IPS DF 6.9 (cell line): ENCODE measurements at regions not wholly inside any gene's neighbourhood (a gene's known extent, or its start where the extent isn't known, plus 50 kb on each side); places are given as distances from the start of the nearest gene placed in this dataset.
"Not testable (repeated sequence)": the region's sequence is repeated elsewhere in the genome, so short reads cannot be mapped to it uniquely, and the experiment has no call there.

Source experiments
- DNase-seq: peaks from one replicate; pipeline ENCODE4 v3.0.0-alpha.2; 2013; ENCODE audit warnings: low read depth, low spot score
- H3K27ac ChIP-seq: one replicate; pipeline ENCODE4 v1.5.1; 2013; ENCODE audit warnings: low read length, control low read depth
- H3K27me3 ChIP-seq: 2 replicates; pipeline ENCODE4 v1.6.1; 2013; ENCODE audit warnings: mild to moderate bottlenecking, low read length; ENCODE audit not compliant: control insufficient read depth, insufficient read depth
- H3K36me3 ChIP-seq: 2 replicates; pipeline ENCODE4 v1.6.1; 2013; ENCODE audit warnings: low read length; ENCODE audit not compliant: control insufficient read depth, insufficient read depth
- H3K4me1 ChIP-seq: 2 replicates; pipeline ENCODE4 v1.6.1; 2013; ENCODE audit warnings: low read length; ENCODE audit not compliant: control insufficient read depth, insufficient read depth
- H3K4me3 ChIP-seq: 2 replicates; pipeline ENCODE4 v1.5.1; 2013; ENCODE audit warnings: mild to moderate bottlenecking, low read length
- H3K9me3 ChIP-seq: 2 replicates; pipeline ENCODE4 v1.6.1; 2013; ENCODE audit warnings: low read length, inconsistent platforms; ENCODE audit not compliant: control insufficient read depth, insufficient read depth
- WGBS: extraction: QIAGEN DNeasy Blood & Tissue Kit; methylation state at CpG from one replicate; pipeline ENCODE4 v1.1.7; 2013; ENCODE audit warnings: mixed read lengths, missing lambda C conversion rate; ENCODE audit not compliant: insufficient read length, insufficient coverage; 5-methylcytosine and 5-hydroxymethylcytosine counted together

GRCh38 chrX:25105221-25105620, 89.5 kb upstream of the ARX start:
- no peaks in the 10 kb centered on the region for H3K9me3 ChIP-seq
- H3K27ac ChIP-seq: no peak overlapping the region
- no peaks in the 10 kb centered on the region for H3K27me3 ChIP-seq
- H3K36me3 ChIP-seq: no peaks in the 10 kb centered on the region
- WGBS: no CpG with 5 or more reads among the region's 4 CpGs
- no peaks in the 10 kb centered on the region for H3K4me1 ChIP-seq
- DNase-seq: no peak
- no peak overlapping the region for H3K4me3 ChIP-seq

GRCh38 chrX:25096522-25097045, 80.8 kb upstream of the ARX start:
- no peak overlapping the region for H3K27ac ChIP-seq
- no peaks in the 10 kb centered on the region for H3K9me3 ChIP-seq
- H3K27me3 ChIP-seq: no peaks in the 10 kb centered on the region
- DNase-seq: no peak
- no CpG with 5 or more reads among the region's 3 CpGs for WGBS
- H3K36me3 ChIP-seq: no peaks in the 10 kb centered on the region
- H3K4me3 ChIP-seq: no peak overlapping the region
- no peaks in the 10 kb centered on the region for H3K4me1 ChIP-seq

DNA sequence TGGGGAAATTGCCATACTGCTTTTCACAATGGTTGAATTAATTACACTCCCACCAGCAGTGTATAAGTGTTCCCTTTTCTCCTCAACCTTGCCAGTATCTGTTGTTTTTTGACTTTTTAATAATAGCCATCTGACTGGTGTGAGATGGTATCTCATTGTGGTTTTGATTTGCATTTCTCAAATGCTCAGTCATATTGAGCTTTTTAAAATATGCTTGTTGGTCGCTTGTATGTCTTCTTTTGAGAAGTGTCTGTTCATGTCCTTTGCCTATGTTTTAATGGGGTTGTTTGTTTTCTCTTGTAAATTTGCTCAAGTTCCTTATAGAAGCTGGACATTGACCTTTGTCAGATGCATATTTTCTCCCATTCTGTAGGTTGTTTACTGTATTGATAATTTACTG, 75.4 kb upstream of the ARX start:
- not testable (repeated sequence) for H3K9me3 ChIP-seq, H3K4me1 ChIP-seq, H3K27ac ChIP-seq, DNase-seq, H3K4me3 ChIP-seq, H3K36me3 ChIP-seq, H3K27me3 ChIP-seq
- WGBS: no CpG with 5 or more reads among the region's 1 CpG

GRCh38 chrX:25084446-25084845, 68.7 kb upstream of the ARX start:
- Histone ChIP-seq H3K4me1 (no peaks in the 10 kb centered on the region), H3K9me3 (no peaks in the 10 kb centered on the region), H3K4me3 (no peak overlapping the region), H3K36me3 (no peaks in the 10 kb centered on the region), H3K27ac (no peak overlapping the region), H3K27me3 (no peaks in the 10 kb centered on the region)
- DNase-seq: no peak
- no CpG with 5 or more reads among the region's 1 CpG for WGBS

GRCh38 chrX:25083661-25084060, 67.9 kb upstream of the ARX start:
- H3K36me3 ChIP-seq: no peaks in the 10 kb centered on the region
- H3K27me3 ChIP-seq: no peaks in the 10 kb centered on the region
- no peak for DNase-seq
- no peaks in the 10 kb centered on the region for H3K4me1 ChIP-seq
- H3K27ac ChIP-seq: no peak overlapping the region
- WGBS: no CpG with 5 or more reads among the region's 3 CpGs
- H3K4me3 ChIP-seq: no peak overlapping the region
- no peaks in the 10 kb centered on the region for H3K9me3 ChIP-seq

DNA sequence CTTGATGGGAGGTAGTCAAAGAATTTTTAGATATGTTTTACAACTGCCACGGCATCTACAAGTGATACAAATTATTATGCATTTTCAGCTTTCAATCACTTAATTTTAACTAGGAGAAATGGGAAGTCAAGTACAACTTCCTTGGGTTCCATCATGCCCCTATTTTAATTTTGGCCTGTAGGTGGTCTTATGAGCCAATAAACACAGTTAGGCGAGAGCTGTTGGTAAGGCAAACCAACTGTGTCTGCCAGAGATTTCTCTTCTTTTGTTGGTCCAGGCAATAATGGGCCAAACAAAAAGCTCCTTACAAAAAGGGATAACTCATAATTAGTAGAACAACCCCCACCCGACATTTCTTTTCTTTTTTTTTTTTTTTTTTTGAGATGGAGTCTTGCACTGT, 63.3 kb upstream of the ARX start:
- no peak overlapping the region for H3K27ac ChIP-seq
- H3K9me3 ChIP-seq: no peaks in the 10 kb centered on the region
- WGBS: no CpG with 5 or more reads among the region's 3 CpGs
- DNase-seq: no peak
- H3K4me1 ChIP-seq: no peaks in the 10 kb centered on the region
- no peaks in the 10 kb centered on the region for H3K36me3 ChIP-seq
- no peaks in the 10 kb centered on the region for H3K27me3 ChIP-seq
- H3K4me3 ChIP-seq: no peak overlapping the region

DNA sequence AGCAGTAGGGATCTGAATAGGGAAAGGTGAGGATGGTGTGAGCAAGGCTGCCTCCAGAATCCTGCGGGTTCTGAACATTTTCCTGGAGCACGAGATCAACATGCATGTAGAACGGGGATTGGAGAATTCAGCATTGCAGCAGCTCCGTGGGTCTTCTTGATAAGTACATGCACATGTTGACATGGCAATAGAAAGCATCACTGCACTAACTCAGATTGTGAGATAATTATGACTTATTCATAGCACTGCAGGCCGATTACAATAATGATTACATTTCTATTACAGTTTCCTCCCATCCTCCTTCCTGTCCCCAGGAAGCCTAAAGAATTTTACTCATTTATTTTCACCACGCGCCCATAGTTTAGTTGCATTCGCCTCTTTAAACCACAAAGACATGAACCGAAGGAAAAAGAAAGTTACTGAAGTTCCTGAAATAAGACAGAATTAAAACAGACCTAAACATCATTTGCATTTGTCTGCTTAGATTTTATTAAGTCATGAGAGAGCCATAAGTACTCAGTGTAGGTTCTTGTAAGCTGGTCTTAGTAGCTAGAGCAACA, 61.3 kb upstream of the ARX start:
- WGBS: no CpG with 5 or more reads among the region's 9 CpGs
- no peaks in the 10 kb centered on the region for H3K36me3 ChIP-seq
- H3K9me3 ChIP-seq: no peaks in the 10 kb centered on the region
- no peaks in the 10 kb centered on the region for H3K27me3 ChIP-seq
- no peaks in the 10 kb centered on the region for H3K4me1 ChIP-seq
- H3K27ac ChIP-seq: no peak overlapping the region
- H3K4me3 ChIP-seq: no peak overlapping the region
- no peak for DNase-seq

- Histone ChIP-seq H3K9me3 (no peaks in the 10 kb centered on the region), H3K4me1 (no peaks in the 10 kb centered on the region), H3K27me3 (no peaks in the 10 kb centered on the region), H3K36me3 (no peaks in the 10 kb centered on the region), H3K27ac (no peak overlapping the region), H3K4me3 (no peak overlapping the region)
- DNase-seq: no peak
These were observed 56.5 kb upstream of the ARX start for GRCh38 chrX:25072247-25072646.

DNA sequence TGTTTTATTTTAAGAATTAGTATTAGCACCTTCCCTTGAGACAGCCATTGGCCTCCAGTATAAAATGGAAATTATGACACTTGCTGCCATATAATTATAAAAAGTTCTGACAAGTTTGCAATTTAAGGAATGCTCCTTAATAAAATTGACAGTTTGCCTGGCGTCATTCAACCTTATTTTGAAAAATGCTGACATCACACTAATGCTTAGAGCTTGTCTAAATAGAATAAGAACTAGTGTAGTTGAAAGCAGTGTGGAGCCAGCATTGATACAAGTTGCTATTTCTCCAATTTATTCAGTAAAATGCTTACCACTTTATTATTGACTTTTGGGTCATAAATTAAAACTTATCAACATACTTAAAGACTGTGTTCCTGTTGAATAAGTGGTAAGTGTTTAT, 54.3 kb upstream of the ARX start:
- no peak overlapping the region for H3K4me3 ChIP-seq
- DNase-seq: no peak
- no peaks in the 10 kb centered on the region for H3K27me3 ChIP-seq
- H3K36me3 ChIP-seq: no peaks in the 10 kb centered on the region
- no peaks in the 10 kb centered on the region for H3K4me1 ChIP-seq
- H3K27ac ChIP-seq: no peak overlapping the region
- no CpG with 5 or more reads among the region's 1 CpG for WGBS
- no peaks in the 10 kb centered on the region for H3K9me3 ChIP-seq

DNA sequence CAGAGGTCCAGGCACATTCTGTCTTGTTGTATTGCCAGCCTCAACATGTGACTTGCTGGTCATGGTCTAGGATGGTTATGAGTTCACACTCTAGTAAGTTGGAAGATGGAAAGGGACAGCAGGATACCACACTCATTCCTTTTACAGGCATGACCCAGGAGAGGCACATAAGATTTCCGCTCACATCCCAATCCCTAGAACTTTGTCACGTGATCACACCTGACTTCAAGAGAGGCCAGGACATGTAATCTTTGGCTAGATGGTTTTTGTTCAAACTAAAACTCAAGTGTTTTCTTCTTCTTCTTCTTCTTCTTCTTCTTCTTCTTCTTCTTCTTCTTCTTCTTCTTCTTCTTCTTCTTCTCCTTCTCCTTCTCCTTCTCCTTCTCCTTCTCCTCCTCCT, 53.4 kb upstream of the ARX start:
- H3K27me3 ChIP-seq: no peaks in the 10 kb centered on the region
- no peaks in the 10 kb centered on the region for H3K4me1 ChIP-seq
- H3K9me3 ChIP-seq: no peaks in the 10 kb centered on the region
- H3K4me3 ChIP-seq: no peak overlapping the region
- no peak overlapping the region for H3K27ac ChIP-seq
- no peaks in the 10 kb centered on the region for H3K36me3 ChIP-seq
- no peak for DNase-seq
- WGBS: no CpG with 5 or more reads among the region's 2 CpGs

- H3K4me3 ChIP-seq: no peak overlapping the region
- no CpG with 5 or more reads among the region's 5 CpGs for WGBS
- no peak for DNase-seq
- no peaks in the 10 kb centered on the region for H3K36me3 ChIP-seq
- H3K27ac ChIP-seq: no peak overlapping the region
- no peaks in the 10 kb centered on the region for H3K9me3 ChIP-seq
- H3K4me1 ChIP-seq: no peaks in the 10 kb centered on the region
- no peaks in the 10 kb centered on the region for H3K27me3 ChIP-seq
These were observed 52.6 kb upstream of the ARX start for GRCh38 chrX:25068340-25068739.
